ENCODE measurements at regions not wholly inside any gene's neighbourhood (a gene's known extent, or its start where the extent isn't known, plus 50 kb on each side); places are given as distances from the start of the nearest gene placed in this dataset.

DNA sequence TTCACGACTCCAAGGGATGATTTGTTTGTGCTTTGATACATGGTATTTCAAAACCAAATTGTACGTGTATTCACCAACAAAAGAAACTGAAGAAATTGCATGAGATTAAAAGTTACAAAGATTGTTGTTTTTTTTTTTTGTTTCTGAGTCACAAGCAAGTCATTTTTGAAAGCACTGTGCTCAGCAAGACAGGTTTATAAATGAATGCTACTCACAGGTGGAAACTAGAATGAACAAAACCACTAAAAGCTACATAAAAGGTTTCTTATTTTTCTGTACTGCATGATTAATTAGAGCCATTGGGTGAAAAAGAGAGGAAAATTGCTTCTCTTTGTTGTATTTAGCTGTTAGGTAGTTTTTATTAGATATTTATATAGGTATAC, 90.2 kb upstream of the RIPOR2 start:
- Histone ChIP-seq H3K4ac (ENCODE audit: low read length) (no peak overlapping the region), H2BK120ac (ENCODE audit: low read depth, low read length) (no peak overlapping the region), H3K79me1 (ENCODE audit: low read depth, low read length) (no peaks in the 10 kb centered on the region), H3K4me1 (ENCODE audit: control insufficient read depth in 2 of 2, insufficient read depth in 1 of 2, low read depth in 1 of 2, low read length in 2 of 2) (no peaks in the 10 kb centered on the region), H2AFZ (ENCODE audit: low read length) (no peak overlapping the region), H3K14ac (ENCODE audit: low read length) (no peak overlapping the region), H2BK12ac (ENCODE audit: low read length) (no peak overlapping the region), H4K8ac (ENCODE audit: low read depth, low read length) (no peak overlapping the region), H3K36me3 (replicated peaks in 1 of 2; ENCODE audit: control insufficient read depth in 2 of 2, insufficient read depth in 2 of 2, low read length in 2 of 2) (peaks cover 0 to 9% of the 10 kb centered on the region in 2 donors), H3K27me3 (ENCODE audit: control insufficient read depth in 3 of 3, insufficient read depth in 3 of 3, low read depth in 1 of 3, low read length in 3 of 3) (no peaks in the 10 kb centered on the region), H4K91ac (ENCODE audit: low read depth, low read length, poor library complexity) (no peak overlapping the region), H3K23ac (ENCODE audit: low read depth, low read length, poor library complexity) (no peak overlapping the region), H3K18ac (ENCODE audit: low read length) (no peak overlapping the region), H2BK5ac (ENCODE audit: low read length) (no peak overlapping the region), H3K9me3 (replicated peaks in 1 of 2; ENCODE audit: control insufficient read depth in 2 of 2, insufficient read depth in 1 of 2, low read depth in 1 of 2, low read length in 2 of 2) (no peaks in the 10 kb centered on the region), H2BK15ac (ENCODE audit: low read length) (no peak overlapping the region), H3K9ac (ENCODE audit: low read depth, low read length, poor library complexity) (no peak overlapping the region), H3K27ac (replicated peaks; ENCODE audit: low read length) (no peak overlapping the region), H3K4me3 (ENCODE audit: low read length in 2 of 2) (no peak overlapping the region), H3K4me2 (ENCODE audit: insufficient read depth, low read length, poor library complexity, severe bottlenecking) (no peak overlapping the region), H2AK5ac (ENCODE audit: low read depth, low read length) (no peak overlapping the region)
- WGBS, 2 donors (ENCODE audit: extremely low coverage in 2 of 2, insufficient read length in 2 of 2, insufficient replicate concordance in 1 of 2) = no CpG with 5 or more reads among the region's 2 CpGs
- DNase-seq (ENCODE audit: low spot score) = no peak

DNA sequence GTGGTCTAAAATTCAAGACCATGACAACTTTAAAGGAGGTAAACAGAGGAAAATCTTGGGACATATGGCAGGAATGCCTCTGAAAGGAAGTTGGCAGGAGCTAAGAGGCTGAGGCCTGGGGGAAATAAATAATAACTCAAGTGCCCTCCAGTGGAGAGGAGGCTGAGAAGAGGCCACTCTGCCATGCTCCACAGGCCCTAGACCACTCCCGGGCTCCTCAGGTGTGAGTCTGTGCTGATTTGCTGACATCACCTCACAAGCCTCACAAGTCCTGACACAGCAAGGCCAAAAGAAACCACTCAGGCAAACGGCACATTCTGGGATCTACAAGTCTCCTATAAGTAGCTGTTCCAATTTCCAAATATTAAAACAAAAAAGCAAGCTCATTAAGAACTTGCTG, 91.0 kb upstream of the RIPOR2 start:
- no peaks in the 10 kb centered on the region for H3K4me1 ChIP-seq (ENCODE audit: control insufficient read depth in 2 of 2, insufficient read depth in 1 of 2, low read depth in 1 of 2, low read length in 2 of 2)
- no peak overlapping the region for H2AK5ac ChIP-seq (ENCODE audit: low read depth, low read length)
- no peak overlapping the region for H3K23ac ChIP-seq (ENCODE audit: low read depth, low read length, poor library complexity)
- H4K91ac ChIP-seq (ENCODE audit: low read depth, low read length, poor library complexity) = no peak overlapping the region
- H2AFZ ChIP-seq (ENCODE audit: low read length) = no peak overlapping the region
- no peak overlapping the region for H3K9ac ChIP-seq (ENCODE audit: low read depth, low read length, poor library complexity)
- H3K79me1 ChIP-seq (ENCODE audit: low read depth, low read length) = no peaks in the 10 kb centered on the region
- H2BK120ac ChIP-seq (ENCODE audit: low read depth, low read length) = no peak overlapping the region
- H3K4me2 ChIP-seq (ENCODE audit: insufficient read depth, low read length, poor library complexity, severe bottlenecking) = no peak overlapping the region
- H4K8ac ChIP-seq (ENCODE audit: low read depth, low read length) = no peak overlapping the region
- peaks cover 0 to 9% of the 10 kb centered on the region in 2 donors for H3K36me3 ChIP-seq (replicated peaks in 1 of 2; ENCODE audit: control insufficient read depth in 2 of 2, insufficient read depth in 2 of 2, low read length in 2 of 2)
- DNase-seq (ENCODE audit: low spot score) = no peak
- WGBS, 2 donors (ENCODE audit: extremely low coverage in 2 of 2, insufficient read length in 2 of 2, insufficient replicate concordance in 1 of 2) = no CpG with 5 or more reads among the region's 2 CpGs
- H3K27ac ChIP-seq (replicated peaks; ENCODE audit: low read length) = no peak overlapping the region
- H3K14ac ChIP-seq (ENCODE audit: low read length) = no peak overlapping the region
- no peaks in the 10 kb centered on the region for H3K9me3 ChIP-seq (replicated peaks in 1 of 2; ENCODE audit: control insufficient read depth in 2 of 2, insufficient read depth in 1 of 2, low read depth in 1 of 2, low read length in 2 of 2)
- H2BK12ac ChIP-seq (ENCODE audit: low read length) = no peak overlapping the region
- no peak overlapping the region for H3K18ac ChIP-seq (ENCODE audit: low read length)
- H2BK15ac ChIP-seq (ENCODE audit: low read length) = no peak overlapping the region
- no peak overlapping the region for H2BK5ac ChIP-seq (ENCODE audit: low read length)
- no peaks in the 10 kb centered on the region for H3K27me3 ChIP-seq (ENCODE audit: control insufficient read depth in 3 of 3, insufficient read depth in 3 of 3, low read depth in 1 of 3, low read length in 3 of 3)
- no peak overlapping the region for H3K4me3 ChIP-seq (ENCODE audit: low read length in 2 of 2)
- no peak overlapping the region for H3K4ac ChIP-seq (ENCODE audit: low read length)

DNA sequence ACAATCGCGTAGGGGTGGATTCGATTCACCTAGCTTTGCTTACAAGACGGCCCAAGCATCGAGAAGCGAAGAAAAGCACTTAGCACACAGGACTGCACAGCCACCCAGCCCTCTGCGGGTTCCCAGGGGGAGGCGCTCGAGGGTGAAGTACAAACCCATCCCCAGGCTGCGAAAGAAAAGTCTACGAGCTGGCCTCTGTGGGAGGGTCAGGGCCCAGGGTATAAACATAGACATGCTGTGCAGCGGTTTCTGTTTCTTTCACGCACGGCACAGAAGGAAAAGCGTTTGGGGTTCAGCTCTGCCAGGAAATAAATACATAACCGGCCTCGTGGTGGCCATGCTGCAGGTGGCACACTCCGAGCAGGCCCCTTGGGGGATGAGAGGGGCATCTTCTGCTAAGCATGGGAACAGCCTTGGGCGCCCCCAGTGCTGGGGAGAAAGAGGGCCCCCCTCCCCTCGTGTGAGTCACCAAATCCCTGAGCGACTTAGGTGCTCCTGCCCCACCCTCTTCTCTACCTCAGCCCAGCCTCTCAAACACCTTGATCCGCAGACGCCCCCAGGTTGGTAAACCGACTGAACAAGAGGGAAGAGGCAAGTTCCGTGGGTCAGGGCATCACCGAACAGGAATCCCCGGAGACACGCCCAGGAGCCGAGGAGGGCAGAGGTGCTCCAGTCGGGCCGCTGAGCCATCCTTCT, 91.6 kb upstream of the RIPOR2 start:
- no peaks in the 10 kb centered on the region for H3K79me1 ChIP-seq (ENCODE audit: low read depth, low read length)
- H3K9me3 ChIP-seq (replicated peaks in 1 of 2; ENCODE audit: control insufficient read depth in 2 of 2, insufficient read depth in 1 of 2, low read depth in 1 of 2, low read length in 2 of 2) = peaks cover 0 to 3% of the 10 kb centered on the region in 2 donors
- H3K4me2 ChIP-seq (ENCODE audit: insufficient read depth, low read length, poor library complexity, severe bottlenecking) = no peak overlapping the region
- no peak for DNase-seq (ENCODE audit: low spot score)
- no peak overlapping the region for H2BK5ac ChIP-seq (ENCODE audit: low read length)
- no peaks in the 10 kb centered on the region for H3K27me3 ChIP-seq (ENCODE audit: control insufficient read depth in 3 of 3, insufficient read depth in 3 of 3, low read depth in 1 of 3, low read length in 3 of 3)
- peaks cover 0 to 12% of the 10 kb centered on the region in 2 donors for H3K36me3 ChIP-seq (replicated peaks in 1 of 2; ENCODE audit: control insufficient read depth in 2 of 2, insufficient read depth in 2 of 2, low read length in 2 of 2)
- no peak overlapping the region for H3K9ac ChIP-seq (ENCODE audit: low read depth, low read length, poor library complexity)
- no peak overlapping the region for H3K23ac ChIP-seq (ENCODE audit: low read depth, low read length, poor library complexity)
- no peak overlapping the region for H2BK15ac ChIP-seq (ENCODE audit: low read length)
- H2AK5ac ChIP-seq (ENCODE audit: low read depth, low read length) = peak overlapping the region; percentile 5
- peak overlapping the region; percentile 32 for H3K18ac ChIP-seq (ENCODE audit: low read length)
- no peak overlapping the region for H2BK120ac ChIP-seq (ENCODE audit: low read depth, low read length)
- no peak overlapping the region for H3K27ac ChIP-seq (replicated peaks; ENCODE audit: low read length)
- no peak overlapping the region for H2AFZ ChIP-seq (ENCODE audit: low read length)
- H3K4me3 ChIP-seq (ENCODE audit: low read length in 2 of 2) = no peak overlapping the region
- H3K4me1 ChIP-seq (ENCODE audit: control insufficient read depth in 2 of 2, insufficient read depth in 1 of 2, low read depth in 1 of 2, low read length in 2 of 2) = no peaks in the 10 kb centered on the region
- H4K91ac ChIP-seq (ENCODE audit: low read depth, low read length, poor library complexity) = no peak overlapping the region
- H2BK12ac ChIP-seq (ENCODE audit: low read length) = no peak overlapping the region
- H4K8ac ChIP-seq (ENCODE audit: low read depth, low read length) = no peak overlapping the region
- H3K14ac ChIP-seq (ENCODE audit: low read length) = no peak overlapping the region
- no CpG with 5 or more reads among the region's 31 CpGs for WGBS, 2 donors (ENCODE audit: extremely low coverage in 2 of 2, insufficient read length in 2 of 2, insufficient replicate concordance in 1 of 2)
- H3K4ac ChIP-seq (ENCODE audit: low read length) = no peak overlapping the region

DNA sequence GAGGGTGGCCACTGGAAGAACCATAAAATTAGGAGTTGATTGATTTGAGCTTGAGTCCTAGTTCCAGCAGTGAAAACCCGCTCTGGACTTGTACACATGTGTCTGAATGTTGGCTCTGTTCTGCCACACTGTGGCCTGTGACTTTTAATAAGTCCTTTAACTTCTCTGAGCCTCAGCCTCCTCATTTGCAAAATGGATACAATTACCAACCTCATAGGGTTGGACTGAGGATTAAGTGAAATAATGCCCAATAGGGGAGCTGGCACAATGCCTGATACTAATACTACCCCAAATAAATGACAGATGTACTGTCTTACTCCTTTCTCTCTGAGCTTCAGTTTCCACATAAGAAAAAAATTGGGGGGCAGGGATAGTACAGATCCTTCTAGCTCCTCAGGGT, 92.6 kb upstream of the RIPOR2 start:
- no peak overlapping the region for H2AK5ac ChIP-seq (ENCODE audit: low read depth, low read length)
- no peak overlapping the region for H3K4ac ChIP-seq (ENCODE audit: low read length)
- H3K23ac ChIP-seq (ENCODE audit: low read depth, low read length, poor library complexity) = no peak overlapping the region
- no peaks in the 10 kb centered on the region for H3K4me1 ChIP-seq (ENCODE audit: control insufficient read depth in 2 of 2, insufficient read depth in 1 of 2, low read depth in 1 of 2, low read length in 2 of 2)
- no peak overlapping the region for H2BK5ac ChIP-seq (ENCODE audit: low read length)
- H3K36me3 ChIP-seq (replicated peaks in 1 of 2; ENCODE audit: control insufficient read depth in 2 of 2, insufficient read depth in 2 of 2, low read length in 2 of 2) = peaks cover 0 to 16% of the 10 kb centered on the region in 2 donors
- no peak overlapping the region for H3K18ac ChIP-seq (ENCODE audit: low read length)
- no peak overlapping the region for H2BK120ac ChIP-seq (ENCODE audit: low read depth, low read length)
- no CpG with 5 or more reads among the region's 1 CpG for WGBS, 2 donors (ENCODE audit: extremely low coverage in 2 of 2, insufficient read length in 2 of 2, insufficient replicate concordance in 1 of 2)
- peaks cover 0 to 4% of the 10 kb centered on the region in 2 donors for H3K9me3 ChIP-seq (replicated peaks in 1 of 2; ENCODE audit: control insufficient read depth in 2 of 2, insufficient read depth in 1 of 2, low read depth in 1 of 2, low read length in 2 of 2)
- H3K9ac ChIP-seq (ENCODE audit: low read depth, low read length, poor library complexity) = no peak overlapping the region
- no peak overlapping the region for H3K4me3 ChIP-seq (ENCODE audit: low read length in 2 of 2)
- DNase-seq (ENCODE audit: low spot score) = no peak
- H4K8ac ChIP-seq (ENCODE audit: low read depth, low read length) = no peak overlapping the region
- no peak overlapping the region for H3K4me2 ChIP-seq (ENCODE audit: insufficient read depth, low read length, poor library complexity, severe bottlenecking)
- no peak overlapping the region for H2AFZ ChIP-seq (ENCODE audit: low read length)
- no peak overlapping the region for H4K91ac ChIP-seq (ENCODE audit: low read depth, low read length, poor library complexity)
- no peaks in the 10 kb centered on the region for H3K79me1 ChIP-seq (ENCODE audit: low read depth, low read length)
- H2BK15ac ChIP-seq (ENCODE audit: low read length) = no peak overlapping the region
- H3K27ac ChIP-seq (replicated peaks; ENCODE audit: low read length) = no peak overlapping the region
- no peaks in the 10 kb centered on the region for H3K27me3 ChIP-seq (ENCODE audit: control insufficient read depth in 3 of 3, insufficient read depth in 3 of 3, low read depth in 1 of 3, low read length in 3 of 3)
- H3K14ac ChIP-seq (ENCODE audit: low read length) = no peak overlapping the region
- H2BK12ac ChIP-seq (ENCODE audit: low read length) = no peak overlapping the region
